ENCODE measurements at regions not wholly inside any gene's neighbourhood (a gene's known extent, or its start where the extent isn't known, plus 50 kb on each side); places are given as distances from the start of the nearest gene placed in this dataset.

DNA sequence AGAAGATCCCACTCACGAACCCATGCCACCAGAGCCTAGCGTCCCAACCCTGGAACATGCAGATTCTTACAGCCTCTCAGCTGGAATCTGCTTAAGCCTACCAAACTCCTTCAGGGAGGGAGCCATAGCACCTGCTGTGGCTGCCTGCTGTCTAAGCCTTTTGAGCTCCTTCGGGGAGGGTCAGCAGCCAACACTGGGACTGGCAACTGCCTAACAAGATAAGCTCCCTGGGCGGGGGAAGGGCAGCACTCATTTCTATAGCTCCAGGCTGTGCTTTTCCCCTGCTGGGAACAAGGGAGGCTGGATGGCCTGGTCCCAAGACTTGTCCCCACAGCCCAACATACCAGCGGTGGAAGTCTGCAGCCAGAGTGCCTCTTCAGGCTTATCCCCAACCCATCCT lies 199.1 kb upstream of the OR13F1 start:
- TF ChIP-seq, protein P1, sequence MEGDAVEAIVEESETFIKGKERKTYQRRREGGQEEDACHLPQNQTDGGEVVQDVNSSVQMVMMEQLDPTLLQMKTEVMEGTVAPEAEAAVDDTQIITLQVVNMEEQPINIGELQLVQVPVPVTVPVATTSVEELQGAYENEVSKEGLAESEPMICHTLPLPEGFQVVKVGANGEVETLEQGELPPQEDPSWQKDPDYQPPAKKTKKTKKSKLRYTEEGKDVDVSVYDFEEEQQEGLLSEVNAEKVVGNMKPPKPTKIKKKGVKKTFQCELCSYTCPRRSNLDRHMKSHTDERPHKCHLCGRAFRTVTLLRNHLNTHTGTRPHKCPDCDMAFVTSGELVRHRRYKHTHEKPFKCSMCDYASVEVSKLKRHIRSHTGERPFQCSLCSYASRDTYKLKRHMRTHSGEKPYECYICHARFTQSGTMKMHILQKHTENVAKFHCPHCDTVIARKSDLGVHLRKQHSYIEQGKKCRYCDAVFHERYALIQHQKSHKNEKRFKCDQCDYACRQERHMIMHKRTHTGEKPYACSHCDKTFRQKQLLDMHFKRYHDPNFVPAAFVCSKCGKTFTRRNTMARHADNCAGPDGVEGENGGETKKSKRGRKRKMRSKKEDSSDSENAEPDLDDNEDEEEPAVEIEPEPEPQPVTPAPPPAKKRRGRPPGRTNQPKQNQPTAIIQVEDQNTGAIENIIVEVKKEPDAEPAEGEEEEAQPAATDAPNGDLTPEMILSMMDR (IDR thresholded peaks at IDR 0.05; ENCODE audit: insufficient read depth, low read length, poor library complexity, severe bottlenecking), result no peak
- TF ChIP-seq EZH2phosphoT487 (conservative IDR thresholded peaks at IDR 0.05; ENCODE audit: low read length), result no peak

Measured in SU-DHL-6 (cell line).